GM12891 (cell line): ENCODE measurements at regions not wholly inside any gene's neighbourhood (a gene's known extent, or its start where the extent isn't known, plus 50 kb on each side); places are given as distances from the start of the nearest gene placed in this dataset.

Source experiments
- POLR2A ChIP-seq: IDR thresholded peaks from 2 replicates; pipeline ENCODE4 v1.6.1; 2011; ENCODE audit warnings: low read depth, low read length, control low read depth
- POLR2AphosphoS5 ChIP-seq: IDR thresholded peaks from 2 replicates; pipeline ENCODE4 v1.6.1; 2011; ENCODE audit warnings: low read depth, low read length, control low read depth
- SPI1 ChIP-seq: IDR thresholded peaks from 2 replicates; pipeline ENCODE4 v1.6.1; 2011; ENCODE audit warnings: low read depth, low read length, control low read depth
- TAF1 ChIP-seq: IDR thresholded peaks from 2 replicates; pipeline ENCODE4 v1.6.1; 2011; ENCODE audit warnings: low read depth, low read length, control low read depth

DNA sequence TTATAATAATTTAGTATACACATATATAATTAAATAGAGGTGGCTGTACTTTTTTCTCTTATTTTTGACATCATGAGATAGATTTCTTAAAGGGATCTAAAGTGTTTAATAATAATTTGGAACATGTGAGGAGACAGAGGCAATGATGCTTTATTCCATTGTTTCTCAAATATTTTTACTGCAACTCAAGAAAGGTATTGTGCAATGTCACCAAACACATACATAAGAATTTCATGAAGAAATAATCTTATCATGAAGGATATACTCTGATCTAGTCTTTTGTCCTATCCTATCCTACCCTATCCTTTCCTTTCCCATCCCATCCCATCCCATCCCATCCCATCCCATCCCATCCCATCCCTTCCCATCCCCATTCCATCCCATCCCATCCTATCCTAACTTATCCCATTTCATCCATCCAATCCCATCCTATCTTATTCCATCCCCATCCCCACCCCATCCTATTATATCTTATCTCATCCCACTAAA is 232.1 kb upstream of the SMIM21 start:
- TF ChIP-seq POLR2A (no peak), POLR2AphosphoS5 (no peak), TAF1 (no peak), SPI1 (no peak)
